GM23338 (cell line): ENCODE measurements at regions not wholly inside any gene's neighbourhood (a gene's known extent, or its start where the extent isn't known, plus 50 kb on each side); places are given as distances from the start of the nearest gene placed in this dataset.

Experiments used
- ATAC-seq: fragments of 200-7000 bp; cut with Tn5 transposase; 3 replicates; pipeline ENCODE4 v1.9.1; 2020
- DNase-seq: peaks from one replicate; pipeline ENCODE4 v3.0.0-alpha.2; 2015; ENCODE audit warnings: low spot score
- H2AFZ ChIP-seq: fragments of 200-600 bp; sonication (generic); 2 replicates; pipeline ENCODE4 v1.8.0; 2016; ENCODE audit warnings: antibody characterized with exemption, mild to moderate bottlenecking, moderate library complexity
- H3F3A ChIP-seq: fragments of 200-600 bp; sonication (generic); replicated peaks from 2 replicates; pipeline ENCODE4 v1.8.0; 2017; ENCODE audit warnings: antibody characterized with exemption, mixed run types, low read depth
- H3K27ac ChIP-seq: fragments of 200-600 bp; sonication (generic); 2 replicates; pipeline ENCODE4 v1.6.1; 2016; ENCODE audit warnings: low read depth
- H3K27me3 ChIP-seq: fragments of 200-600 bp; sonication (generic); 2 replicates; pipeline ENCODE4 v1.8.0; 2016; ENCODE audit warnings: mild to moderate bottlenecking, mixed run types, moderate library complexity; ENCODE audit not compliant: insufficient read depth
- H3K36me3 ChIP-seq: fragments of 200-600 bp; sonication (generic); 2 replicates; pipeline ENCODE4 v1.8.0; 2016; ENCODE audit warnings: mild to moderate bottlenecking; ENCODE audit not compliant: insufficient read depth
- H3K4me1 ChIP-seq: fragments of 200-600 bp; sonication (generic); 2 replicates; pipeline ENCODE4 v1.8.0; 2016; ENCODE audit warnings: mild to moderate bottlenecking, moderate library complexity; ENCODE audit not compliant: insufficient read depth
- H3K4me2 ChIP-seq: fragments of 200-600 bp; sonication (generic); 2 replicates; pipeline ENCODE4 v1.7.1; 2017; ENCODE audit warnings: mixed run types
- H3K4me3 ChIP-seq: fragments of 200-600 bp; sonication (generic); 2 replicates; pipeline ENCODE4 v1.6.1; 2016; ENCODE audit warnings: mixed run types
- H3K79me2 ChIP-seq: fragments of 200-600 bp; sonication (generic); replicated peaks from 2 replicates; pipeline ENCODE4 v1.8.0; 2017; ENCODE audit warnings: mild to moderate bottlenecking; ENCODE audit not compliant: insufficient read depth
- H3K9me2 ChIP-seq: fragments of 200-600 bp; sonication (generic); 2 replicates; pipeline ENCODE4 v1.8.0; 2017; ENCODE audit not compliant: insufficient read depth
- H4K20me1 ChIP-seq: fragments of 200-600 bp; sonication (generic); replicated peaks from 2 replicates; pipeline ENCODE4 v1.8.0; 2017; ENCODE audit warnings: mild to moderate bottlenecking; ENCODE audit not compliant: insufficient read depth
- H3K27ac Mint-ChIP-seq: 2 replicates; pipeline ENCODE4 v1.8.0; 2020; ENCODE audit warnings: inconsistent platforms, mild to moderate bottlenecking, moderate library complexity, mixed read lengths
- H3K27me3 Mint-ChIP-seq: 3 replicates; pipeline ENCODE4 v1.8.0; 2022; ENCODE audit warnings: low read depth, mild to moderate bottlenecking, moderate library complexity, mixed read lengths, inconsistent platforms; ENCODE audit not compliant: insufficient read depth, poor library complexity
- H3K36me3 Mint-ChIP-seq: 3 replicates; pipeline ENCODE4 v1.8.0; 2021; ENCODE audit warnings: low read depth, mild to moderate bottlenecking, inconsistent platforms, moderate library complexity, mixed read lengths
- H3K4me1 Mint-ChIP-seq: 3 replicates; pipeline ENCODE4 v1.8.0; 2020; ENCODE audit warnings: mild to moderate bottlenecking, inconsistent platforms, mixed read lengths
- H3K4me3 Mint-ChIP-seq: 3 replicates; pipeline ENCODE4 v1.8.0; 2021; ENCODE audit warnings: moderate library complexity, mild to moderate bottlenecking, inconsistent platforms, mixed read lengths
- H3K9me3 Mint-ChIP-seq: 3 replicates; pipeline ENCODE4 v1.8.0; 2020; ENCODE audit warnings: moderate library complexity, mild to moderate bottlenecking, inconsistent platforms, mixed read lengths
- CREB1 ChIP-seq: fragments of 250-450 bp; sonication (Bioruptor Pico); IDR thresholded peaks from 2 replicates; pipeline ENCODE4 v1.5.0; 2020; ENCODE audit warnings: low read depth, mild to moderate bottlenecking, moderate library complexity
- CTCF ChIP-seq, 2 experiments: fragments of 200-600 bp in 1 of 2; sonication (generic) in 1 of 2; conservative IDR thresholded peaks; 2 replicates each; pipeline versions ENCODE4 v1.5.1 to v1.6.1; 2016 to 2017; ENCODE audit warnings: antibody characterized with exemption in 2 of 2, low read depth in 2 of 2, mild to moderate bottlenecking in 2 of 2, moderate library complexity in 1 of 2
- EZH2 ChIP-seq: fragments of 200-600 bp; sonication (generic); IDR thresholded peaks from one replicate; pipeline ENCODE4 v1.8.0; 2017; ENCODE audit warnings: antibody characterized with exemption, mild to moderate bottlenecking, low read depth; ENCODE audit not compliant: unreplicated experiment
- EZH2phosphoT487 ChIP-seq: fragments of 200-600 bp; sonication (generic); IDR thresholded peaks from one replicate; pipeline ENCODE4 v1.8.1; 2018; ENCODE audit warnings: antibody characterized with exemption; ENCODE audit not compliant: unreplicated experiment
- JUNB ChIP-seq: IDR thresholded peaks from one replicate; pipeline ENCODE4 v1.6.1; 2016; ENCODE audit warnings: antibody characterized with exemption; ENCODE audit not compliant: unreplicated experiment
- NANOG ChIP-seq: IDR thresholded peaks from 2 replicates; pipeline ENCODE4 v1.6.1; 2016; ENCODE audit warnings: antibody characterized with exemption, borderline replicate concordance
- POLR2AphosphoS5 ChIP-seq: IDR thresholded peaks from 2 replicates; pipeline ENCODE4 v1.6.1; 2016; ENCODE audit warnings: antibody characterized with exemption, low read depth
- REST ChIP-seq: IDR thresholded peaks from one replicate; pipeline ENCODE4 v1.6.1; 2018; ENCODE audit warnings: antibody characterized with exemption; ENCODE audit not compliant: unreplicated experiment
- STAT1 ChIP-seq: IDR thresholded peaks from one replicate; pipeline ENCODE4 v1.6.1; 2016; ENCODE audit warnings: antibody characterized with exemption; ENCODE audit not compliant: unreplicated experiment
- ZNF114 ChIP-seq: fragments of 250-450 bp; sonication (Bioruptor Pico); IDR thresholded peaks from 2 replicates; pipeline ENCODE4 v1.5.0; 2020; ENCODE audit warnings: mild to moderate bottlenecking, moderate library complexity
- ZNF331 ChIP-seq: fragments of 250-450 bp; sonication (Bioruptor Pico); IDR thresholded peaks from 2 replicates; pipeline ENCODE4 v1.5.0; 2020; ENCODE audit warnings: low read depth, mild to moderate bottlenecking, moderate library complexity

DNA sequence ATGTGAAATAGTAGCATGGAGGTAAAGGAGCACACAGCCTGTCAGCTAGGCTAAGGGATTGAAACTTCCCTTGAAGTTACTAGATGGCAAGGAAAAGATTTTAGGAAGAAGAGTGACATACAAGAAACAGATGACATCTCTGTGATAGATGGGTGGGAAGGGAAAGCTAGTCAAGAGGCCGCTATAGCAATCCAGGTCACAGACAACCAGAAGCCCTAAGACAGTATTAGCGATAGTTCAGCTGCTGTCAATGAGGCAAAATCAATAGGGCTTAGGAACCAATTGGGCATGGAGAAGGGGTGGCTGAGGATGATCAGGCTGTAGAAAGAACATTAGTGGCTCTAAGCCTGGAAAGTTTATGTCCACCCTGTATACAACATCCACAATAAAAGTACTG is 111.1 kb downstream of the GLUL start:
- no peak overlapping the region for H3K4me2 ChIP-seq
- H3K4me1 ChIP-seq: no peaks in the 10 kb centered on the region
- no peaks in the 10 kb centered on the region for H4K20me1 ChIP-seq
- H3K27me3 ChIP-seq: no peaks in the 10 kb centered on the region
- Mint-ChIP-seq H3K27ac (no peak overlapping the region), H3K4me3 (no peak overlapping the region), H3K36me3 (no peaks in the 10 kb centered on the region), H3K9me3 (no peaks in the 10 kb centered on the region), H3K4me1 (peaks cover 3% of the 10 kb centered on the region; the same call in 1 of the 3 replicates), H3K27me3 (no peaks in the 10 kb centered on the region)
- peaks cover 5% of the 10 kb centered on the region for H3K9me2 ChIP-seq
- no peak for TF ChIP-seq CTCF (conservative IDR thresholded peaks at IDR 0.05; ENCODE audit: low read depth in 2 of 2)
- TF ChIP-seq ZNF114 (CRISPR knock-in tag): no peak
- TF ChIP-seq REST: no peak
- no peak for TF ChIP-seq JUNB
- DNase-seq: no peak
- no peak for ATAC-seq
- no peaks in the 10 kb centered on the region for H3K36me3 ChIP-seq
- peak overlapping the region; percentile 74; the same call in 1 of the 2 replicates for H2AFZ ChIP-seq
- no peak overlapping the region for H3K4me3 ChIP-seq
- H3F3A ChIP-seq: no peaks in the 10 kb centered on the region
- H3K27ac ChIP-seq: no peak overlapping the region
- H3K79me2 ChIP-seq: no peaks in the 10 kb centered on the region

DNA sequence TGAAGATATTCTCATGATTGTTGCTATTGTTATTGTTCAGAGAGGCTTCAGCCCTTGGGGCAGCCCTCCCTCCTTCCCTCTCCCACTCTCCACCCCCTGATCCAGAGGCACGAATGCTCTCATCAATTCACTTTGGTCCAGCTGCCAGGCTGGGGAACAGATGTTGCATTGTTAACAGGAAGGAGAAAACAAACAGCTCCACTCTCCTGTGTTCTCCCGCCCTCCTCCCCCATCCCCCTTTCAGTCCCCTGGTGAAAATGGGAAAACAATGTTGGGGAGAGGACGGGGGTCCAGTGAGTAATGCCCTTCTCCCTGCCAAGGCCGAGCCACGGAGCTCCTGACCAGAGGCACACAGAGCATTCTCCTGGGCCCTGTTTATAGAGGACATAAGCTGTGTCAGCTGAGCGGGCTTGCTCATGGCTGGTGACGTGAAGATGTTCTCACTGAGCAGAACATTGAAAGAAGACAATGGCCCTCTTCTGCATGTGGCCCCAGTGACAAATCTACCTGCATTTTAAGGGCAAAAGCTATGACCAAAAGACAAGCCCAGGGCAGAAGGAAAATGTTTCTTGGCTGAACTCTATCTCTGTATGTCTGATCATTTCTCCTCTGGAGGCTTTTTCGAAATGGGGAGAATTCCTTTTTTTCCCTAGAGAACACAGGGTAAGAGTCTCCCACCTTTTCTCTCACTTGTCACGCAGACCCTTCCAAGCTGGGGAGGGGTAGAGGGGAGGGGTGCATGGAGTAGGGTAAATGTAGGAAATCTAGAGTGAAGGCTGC is 111.7 kb downstream of the GLUL start:
- no peaks in the 10 kb centered on the region for H3K36me3 ChIP-seq
- peaks cover 5% of the 10 kb centered on the region for H3K9me2 ChIP-seq
- no peaks in the 10 kb centered on the region for H3F3A ChIP-seq
- no peaks in the 10 kb centered on the region for H4K20me1 ChIP-seq
- peaks cover 3% of the 10 kb centered on the region; the same call in 1 of the 3 replicates for H3K4me1 Mint-ChIP-seq
- no peaks in the 10 kb centered on the region for H3K4me1 ChIP-seq
- no peak overlapping the region for H3K27ac Mint-ChIP-seq
- no peak overlapping the region; the same call in 1 of the 2 replicates for H3K4me2 ChIP-seq
- no peaks in the 10 kb centered on the region for H3K9me3 Mint-ChIP-seq
- no peaks in the 10 kb centered on the region for H3K27me3 Mint-ChIP-seq
- ATAC-seq (peak; percentile 86), DNase-seq (peak; percentile 50)
- H3K27me3 ChIP-seq: no peaks in the 10 kb centered on the region
- H3K36me3 Mint-ChIP-seq: no peaks in the 10 kb centered on the region
- peak overlapping the region; percentile 74 for H2AFZ ChIP-seq
- no peaks in the 10 kb centered on the region for H3K79me2 ChIP-seq
- H3K4me3 ChIP-seq: no peak overlapping the region
- no peak overlapping the region for H3K4me3 Mint-ChIP-seq
- no peak overlapping the region for H3K27ac ChIP-seq
- no peak for TF ChIP-seq NANOG
- no peak for TF ChIP-seq STAT1
- no peak for TF ChIP-seq ZNF331 (CRISPR knock-in tag)
- no peak for TF ChIP-seq EZH2phosphoT487
- no peak for TF ChIP-seq CREB1 (CRISPR knock-in tag)
- no peak for TF ChIP-seq CTCF (conservative IDR thresholded peaks at IDR 0.05; ENCODE audit: low read depth in 2 of 2)
- TF ChIP-seq JUNB: no peak
- no peak for TF ChIP-seq ZNF114 (CRISPR knock-in tag)
- no peak for TF ChIP-seq EZH2
- TF ChIP-seq REST: no peak
- TF ChIP-seq POLR2AphosphoS5: no peak
